HEK293 (cell line): ENCODE measurements at regions not wholly inside any gene's neighbourhood (a gene's known extent, or its start where the extent isn't known, plus 50 kb on each side); places are given as distances from the start of the nearest gene placed in this dataset.

Experiments
- CTCF ChIA-PET: fragments of 350-600 bp; formaldehyde crosslinking; extraction: SDS; loops from one replicate; lab custom pipeline; 2021; ENCODE audit warnings: antibody characterized with exemption; lab: Yijun Ruan, JAX
- POLR2A ChIA-PET: fragments of 300-600 bp; formaldehyde crosslinking; extraction: SDS; loops from one replicate; lab custom pipeline; 2020; ENCODE audit warnings: antibody characterized with exemption, inconsistent platforms; lab: Yijun Ruan, JAX
- H3K27ac ChIP-seq: fragments of 200-500 bp; sonication (Bioruptor generic); 2 replicates; pipeline ENCODE4 v1.5.1; 2014; ENCODE audit warnings: low read depth, low read length, control low read depth, inconsistent platforms; ENCODE audit errors: extremely low read depth
- H3K36me3 ChIP-seq, 2 experiments: fragments of 200-500 bp in 1 of 2; sonication (Bioruptor generic) in 1 of 2; 1 replicate in 1 of 2; 2 replicates in 1 of 2; pipeline ENCODE4 v1.5.1; 2014 to 2017; ENCODE audit warnings: inconsistent platforms in 2 of 2, low read length in 2 of 2; ENCODE audit not compliant: control insufficient read depth in 2 of 2, insufficient read depth in 1 of 2
- H3K4me1 ChIP-seq: fragments of 200-500 bp; sonication (Bioruptor generic); 2 replicates; pipeline ENCODE4 v1.5.1; 2014; ENCODE audit warnings: mild to moderate bottlenecking, low read length, inconsistent platforms; ENCODE audit not compliant: control insufficient read depth, insufficient read depth
- H3K4me3 ChIP-seq: 2 replicates; pipeline ENCODE4 v1.5.1; 2011; ENCODE audit warnings: low read depth, mild to moderate bottlenecking, control low read depth, low read length, moderate library complexity
- H3K9me3 ChIP-seq: fragments of 200-500 bp; sonication (Bioruptor generic); 2 replicates; pipeline ENCODE4 v1.5.1; 2014; ENCODE audit warnings: low read depth, low read length, inconsistent platforms; ENCODE audit not compliant: control insufficient read depth, insufficient read depth
- ATF2 ChIP-seq: fragments of 450-650 bp; formaldehyde crosslinking; IDR thresholded peaks from 2 replicates; pipeline ENCODE4 v1.5.1; 2016; ENCODE audit warnings: missing biosample characterization, missing genetic modification characterization, low read depth
- IKZF3 ChIP-seq: fragments of 450-650 bp; IDR thresholded peaks from 2 replicates; pipeline ENCODE4 v1.5.0; 2018; ENCODE audit warnings: missing biosample characterization, mild to moderate bottlenecking, missing genetic modification characterization, moderate library complexity
- KLF9 ChIP-seq: fragments of 450-650 bp; formaldehyde crosslinking; IDR thresholded peaks from 2 replicates; pipeline ENCODE4 v1.5.1; 2016; ENCODE audit warnings: missing biosample characterization, missing genetic modification characterization, low read depth
- MEIS1 ChIP-seq: sonication (generic); formaldehyde crosslinking; IDR thresholded peaks from 2 replicates; pipeline ENCODE4 v1.8.1; 2022; ENCODE audit warnings: missing genetic modification reagents, mild to moderate bottlenecking, borderline replicate concordance
- PATZ1 ChIP-seq: fragments of 450-650 bp; formaldehyde crosslinking; IDR thresholded peaks from 2 replicates; pipeline ENCODE4 v1.5.1; 2016; ENCODE audit warnings: missing biosample characterization, missing genetic modification characterization
- PRDM1 ChIP-seq: fragments of 450-650 bp; formaldehyde crosslinking; IDR thresholded peaks from 2 replicates; pipeline ENCODE4; 2016; ENCODE audit warnings: missing biosample characterization, missing genetic modification characterization
- PRDM2 ChIP-seq: fragments of 450-650 bp; formaldehyde crosslinking; IDR thresholded peaks from 2 replicates; pipeline ENCODE4 v1.5.1; 2016; ENCODE audit warnings: missing biosample characterization, missing genetic modification characterization, borderline replicate concordance
- ZNF114 ChIP-seq: fragments of 450-650 bp; formaldehyde crosslinking; IDR thresholded peaks from 2 replicates; pipeline ENCODE4 v1.5.0; 2017; ENCODE audit warnings: missing biosample characterization, missing genetic modification characterization
- ZNF324 ChIP-seq: fragments of 450-650 bp; formaldehyde crosslinking; IDR thresholded peaks from 2 replicates; pipeline ENCODE4 v1.5.1; 2016; ENCODE audit warnings: missing biosample characterization, missing genetic modification characterization
- ZNF335 ChIP-seq: fragments of 450-650 bp; formaldehyde crosslinking; conservative IDR thresholded peaks from 2 replicates; pipeline ENCODE4 v1.5.1; 2016; ENCODE audit warnings: missing biosample characterization, missing genetic modification characterization
- ZNF391 ChIP-seq: fragments of 450-650 bp; formaldehyde crosslinking; IDR thresholded peaks from 2 replicates; pipeline ENCODE4 v1.5.1; 2016; ENCODE audit warnings: low read depth, missing biosample characterization, missing genetic modification characterization, borderline replicate concordance
- ZNF521 ChIP-seq: fragments of 450-650 bp; formaldehyde crosslinking; IDR thresholded peaks from 2 replicates; pipeline ENCODE4 v1.5.1; 2017; ENCODE audit warnings: missing biosample characterization, mild to moderate bottlenecking, missing genetic modification characterization
- ZNF544 ChIP-seq: fragments of 450-650 bp; formaldehyde crosslinking; IDR thresholded peaks from 2 replicates; pipeline ENCODE4 v1.5.0; 2017; ENCODE audit warnings: missing biosample characterization, missing genetic modification characterization
- ZNF548 ChIP-seq: fragments of 450-650 bp; formaldehyde crosslinking; IDR thresholded peaks from 2 replicates; pipeline ENCODE4 v1.5.1; 2016; ENCODE audit warnings: missing biosample characterization, missing genetic modification characterization
- ZNF654 ChIP-seq: fragments of 450-650 bp; formaldehyde crosslinking; IDR thresholded peaks from 2 replicates; pipeline ENCODE4 v1.5.1; 2016; ENCODE audit warnings: low read depth, missing biosample characterization, missing genetic modification characterization
- ZNF677 ChIP-seq: fragments of 450-650 bp; IDR thresholded peaks from 2 replicates; pipeline ENCODE4 v1.5.0; 2018; ENCODE audit warnings: missing biosample characterization, mild to moderate bottlenecking, missing genetic modification characterization, moderate library complexity
- ZNF785 ChIP-seq: fragments of 450-650 bp; formaldehyde crosslinking; IDR thresholded peaks from 2 replicates; pipeline ENCODE4 v1.5.1; 2016; ENCODE audit warnings: missing biosample characterization, missing genetic modification characterization
- TF ChIP-seq, protein P1 (sequence below): fragments of 450-650 bp; formaldehyde crosslinking; IDR thresholded peaks from 2 replicates; pipeline ENCODE4 v1.5.1; 2016; ENCODE audit warnings: missing biosample characterization, missing genetic modification characterization
- TF ChIP-seq, protein P2 (sequence below): fragments of 450-650 bp; formaldehyde crosslinking; IDR thresholded peaks from 2 replicates; pipeline ENCODE4 v1.5.1; 2016; ENCODE audit warnings: missing biosample characterization, missing genetic modification characterization, borderline replicate concordance

GRCh38 chr4:3348621-3349020 lies 55.8 kb downstream of the RGS12 start:
- Histone ChIP-seq H3K27ac (no peak overlapping the region), H3K4me1 (no peaks in the 10 kb centered on the region), H3K4me3 (no peak overlapping the region), H3K9me3 (no peaks in the 10 kb centered on the region), H3K36me3 (no peaks in the 10 kb centered on the region)
- no peak for TF ChIP-seq ZNF785
- TF ChIP-seq ZNF548 (tag by site-specific recombination) = no peak
- TF ChIP-seq ATF2 (tag by site-specific recombination) = no peak
- POLR2A ChIA-PET = no interaction called here
- CTCF ChIA-PET = interaction anchor here (0.6 to 1.8 kb wide), 2 partner anchors 14 to 95 kb away, joined by 3 to 5 read pairs; no protein-coding TSS in a partner anchor

DNA sequence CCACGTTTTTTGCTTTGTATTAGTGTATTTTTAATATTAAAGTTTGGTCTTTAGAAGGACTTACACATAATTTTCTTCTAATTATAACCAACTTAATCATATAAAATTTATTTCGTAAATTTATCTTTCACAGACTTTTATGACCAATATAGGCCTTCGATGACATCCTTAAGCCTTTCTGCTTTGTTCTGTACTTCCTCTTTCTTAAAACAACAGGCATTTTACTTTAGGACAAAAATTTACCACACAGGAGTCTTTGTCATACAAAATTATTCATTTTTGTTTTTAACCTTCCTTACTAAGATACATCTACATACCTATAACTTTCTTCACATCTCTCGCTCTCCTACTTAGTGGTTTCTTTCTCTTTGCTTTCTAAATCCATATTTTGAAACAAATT lies 56.3 kb downstream of the RGS12 start:
- POLR2A ChIA-PET = no interaction called here

More for the DNA sequence above, 56.3 kb downstream of the RGS12 start:
- Histone ChIP-seq H3K36me3 (no peaks in the 10 kb centered on the region), H3K4me1 (no peaks in the 10 kb centered on the region), H3K4me3 (no peak overlapping the region), H3K27ac (no peak overlapping the region), H3K9me3 (no peaks in the 10 kb centered on the region)
- CTCF ChIA-PET = interaction anchor here (0.6 to 1.8 kb wide), 2 partner anchors 14 to 94 kb away, joined by 3 to 5 read pairs; no protein-coding TSS in a partner anchor
- TF ChIP-seq, protein P1, sequence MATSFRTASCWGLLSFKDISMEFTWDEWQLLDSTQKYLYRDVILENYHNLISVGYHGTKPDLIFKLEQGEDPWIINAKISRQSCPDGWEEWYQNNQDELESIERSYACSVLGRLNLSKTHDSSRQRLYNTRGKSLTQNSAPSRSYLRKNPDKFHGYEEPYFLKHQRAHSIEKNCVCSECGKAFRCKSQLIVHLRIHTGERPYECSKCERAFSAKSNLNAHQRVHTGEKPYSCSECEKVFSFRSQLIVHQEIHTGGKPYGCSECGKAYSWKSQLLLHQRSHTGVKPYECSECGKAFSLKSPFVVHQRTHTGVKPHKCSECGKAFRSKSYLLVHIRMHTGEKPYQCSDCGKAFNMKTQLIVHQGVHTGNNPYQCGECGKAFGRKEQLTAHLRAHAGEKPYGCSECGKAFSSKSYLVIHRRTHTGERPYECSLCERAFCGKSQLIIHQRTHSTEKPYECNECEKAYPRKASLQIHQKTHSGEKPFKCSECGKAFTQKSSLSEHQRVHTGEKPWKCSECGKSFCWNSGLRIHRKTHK (tag by site-specific recombination) = no peak
- no peak for TF ChIP-seq PRDM2 (tag by site-specific recombination)
- no peak for TF ChIP-seq MEIS1 (CRISPR knock-in tag)
- TF ChIP-seq ZNF114 (tag by site-specific recombination) = no peak
- no peak for TF ChIP-seq PRDM1 (tag by site-specific recombination)
- no peak for TF ChIP-seq ZNF335 (tag by site-specific recombination)
- no peak for TF ChIP-seq ZNF654
- TF ChIP-seq ZNF391 = no peak
- no peak for TF ChIP-seq ZNF544
- no peak for TF ChIP-seq ZNF677 (tag by site-specific recombination)
- TF ChIP-seq ZNF521 = no peak
- no peak for TF ChIP-seq PATZ1 (tag by site-specific recombination)
- TF ChIP-seq ZNF324 (tag by site-specific recombination) = no peak
- no peak for TF ChIP-seq IKZF3 (tag by site-specific recombination)
- TF ChIP-seq KLF9 (tag by site-specific recombination) = no peak
- TF ChIP-seq, protein P2, sequence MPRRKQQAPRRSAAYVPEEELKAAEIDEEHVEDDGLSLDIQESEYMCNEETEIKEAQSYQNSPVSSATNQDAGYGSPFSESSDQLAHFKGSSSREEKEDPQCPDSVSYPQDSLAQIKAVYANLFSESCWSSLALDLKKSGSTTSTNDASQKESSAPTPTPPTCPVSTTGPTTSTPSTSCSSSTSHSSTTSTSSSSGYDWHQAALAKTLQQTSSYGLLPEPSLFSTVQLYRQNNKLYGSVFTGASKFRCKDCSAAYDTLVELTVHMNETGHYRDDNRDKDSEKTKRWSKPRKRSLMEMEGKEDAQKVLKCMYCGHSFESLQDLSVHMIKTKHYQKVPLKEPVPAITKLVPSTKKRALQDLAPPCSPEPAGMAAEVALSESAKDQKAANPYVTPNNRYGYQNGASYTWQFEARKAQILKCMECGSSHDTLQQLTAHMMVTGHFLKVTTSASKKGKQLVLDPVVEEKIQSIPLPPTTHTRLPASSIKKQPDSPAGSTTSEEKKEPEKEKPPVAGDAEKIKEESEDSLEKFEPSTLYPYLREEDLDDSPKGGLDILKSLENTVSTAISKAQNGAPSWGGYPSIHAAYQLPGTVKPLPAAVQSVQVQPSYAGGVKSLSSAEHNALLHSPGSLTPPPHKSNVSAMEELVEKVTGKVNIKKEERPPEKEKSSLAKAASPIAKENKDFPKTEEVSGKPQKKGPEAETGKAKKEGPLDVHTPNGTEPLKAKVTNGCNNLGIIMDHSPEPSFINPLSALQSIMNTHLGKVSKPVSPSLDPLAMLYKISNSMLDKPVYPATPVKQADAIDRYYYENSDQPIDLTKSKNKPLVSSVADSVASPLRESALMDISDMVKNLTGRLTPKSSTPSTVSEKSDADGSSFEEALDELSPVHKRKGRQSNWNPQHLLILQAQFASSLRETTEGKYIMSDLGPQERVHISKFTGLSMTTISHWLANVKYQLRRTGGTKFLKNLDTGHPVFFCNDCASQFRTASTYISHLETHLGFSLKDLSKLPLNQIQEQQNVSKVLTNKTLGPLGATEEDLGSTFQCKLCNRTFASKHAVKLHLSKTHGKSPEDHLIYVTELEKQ (tag by site-specific recombination) = no peak
